Left cardiac atrium (tissue), 4 donors: ENCODE measurements at regions not wholly inside any gene's neighbourhood (a gene's known extent, or its start where the extent isn't known, plus 50 kb on each side); places are given as distances from the start of the nearest gene placed in this dataset.

ENCODE experiments used
- ATAC-seq, 2 donors: fragments of 200-7000 bp; cut with Tn5 transposase; one replicate each; pipeline ENCODE4 v1.9.1; 2020; ENCODE audit warnings: mild to moderate bottlenecking in 2 of 2, moderate library complexity in 2 of 2
- DNase-seq: peaks from one replicate; pipeline ENCODE4 v3.0.0-alpha.2; 2020
- intact Hi-C, 2 donors: fragments of 100-400 bp; cut with DNase I; formaldehyde crosslinking; loops; one replicate each; pipeline versions ENCODE4 v1.14.1 to v1.15.1; 2022 to 2023
- donor health status: DM: no; HTN: yes; CAD: no.
- donor health status: DM: no; HTN: yes; CAD: no; lungs with severe emphysema.
- donor health status: DM: yes; HTN: yes; CAD: no.
- donor health status: Dilated cardiomyopathy.

GRCh38 chr1:234724516-234725176 is 114.7 kb upstream of the IRF2BP2 start:
- intact Hi-C loops = loop anchor here (2.0 to 10.0 kb wide), 10 partner anchors 112 to 358 kb away; partner anchors contain the start of gene IRF2BP2 (in 1 of the 2)
- DNase-seq (peak; percentile 80), ATAC-seq (peak; percentile 55 to 58)

GRCh38 chr1:234722904-234723720 is 113.1 kb upstream of the IRF2BP2 start:
- ATAC-seq (peak in 1 of 2 donors; percentile 52), DNase-seq (peak; percentile 81)
- intact Hi-C loops = loop anchor here (2.0 to 10.0 kb wide), 8 partner anchors 111 to 359 kb away; partner anchors contain the start of gene IRF2BP2 (in 2 of the 2)

DNA sequence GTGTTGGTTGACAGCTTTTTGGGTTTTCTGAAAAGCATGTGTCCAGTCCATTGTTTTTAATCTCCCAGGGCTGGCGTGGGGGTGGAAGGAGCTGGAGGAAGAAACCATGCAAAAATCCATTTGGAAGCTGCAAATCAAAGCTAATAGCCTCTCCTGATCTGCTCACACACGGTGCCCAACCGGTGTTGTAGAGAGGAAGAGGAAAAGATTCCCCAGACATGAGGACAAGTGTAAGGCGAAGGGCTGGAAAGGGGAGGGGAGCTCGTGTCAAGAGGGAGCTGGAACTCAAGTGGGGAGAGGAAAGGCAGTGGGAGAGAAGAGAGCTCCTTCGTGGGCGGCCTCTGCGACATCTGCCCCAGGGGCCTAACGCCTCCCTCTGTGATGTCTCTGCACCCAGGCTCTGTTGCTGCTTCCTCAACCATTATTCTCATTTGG is 112.3 kb upstream of the IRF2BP2 start:
- DNase-seq (no peak), ATAC-seq (no peak)
- intact Hi-C loops = loop anchor here (2.0 to 10.0 kb wide), 8 partner anchors 110 to 360 kb away; partner anchors contain the start of gene IRF2BP2 (in 2 of the 2)

DNA sequence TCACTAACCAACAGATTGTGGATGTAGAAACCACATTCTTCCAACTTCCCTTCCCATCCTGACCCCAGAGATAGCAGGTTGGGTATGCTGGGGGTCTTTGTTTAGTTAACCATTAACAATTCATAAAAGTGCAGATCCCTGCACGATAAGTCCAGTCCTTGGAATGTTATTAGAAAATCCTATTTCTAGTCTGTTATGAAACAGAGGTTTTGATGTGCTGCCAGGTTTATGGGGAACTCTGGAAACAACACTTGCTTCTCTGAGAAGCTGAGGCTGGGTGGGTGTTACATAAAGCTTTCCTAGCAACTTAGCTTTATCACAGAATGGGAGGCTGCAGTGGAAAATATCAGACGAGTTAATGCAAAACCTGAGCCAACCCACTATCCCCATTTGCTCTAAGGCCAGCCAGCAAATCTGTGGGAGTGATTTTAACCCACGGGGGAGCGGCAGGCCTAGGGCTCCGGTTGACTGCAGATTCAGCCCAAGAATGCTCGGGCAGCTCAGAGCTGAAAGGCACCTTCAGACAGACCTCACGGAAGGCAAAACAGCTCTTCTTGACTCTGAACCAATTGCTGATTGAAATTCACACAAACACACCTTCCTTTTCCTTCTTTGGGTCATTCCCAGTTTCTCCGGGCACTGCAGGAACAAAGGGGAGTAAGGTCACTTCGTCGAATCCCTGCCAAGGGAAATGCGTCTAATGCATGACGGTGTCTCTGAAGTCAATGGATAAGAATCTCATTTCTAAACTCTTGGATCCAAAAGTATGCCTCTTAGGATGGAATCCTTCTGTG is 111.7 kb upstream of the IRF2BP2 start:
- intact Hi-C loops = loop anchor here (2.0 to 10.0 kb wide), 8 partner anchors 109 to 361 kb away; partner anchors contain the start of gene IRF2BP2 (in 2 of the 2)
- DNase-seq = peak; percentile 77
- ATAC-seq = peak; percentile 8 to 27

GRCh38 chr1:234720709-234721441 is 110.9 kb upstream of the IRF2BP2 start:
- intact Hi-C loops = loop anchor here (5.0 to 10.0 kb wide), 7 partner anchors 109 to 361 kb away; partner anchors contain the start of gene IRF2BP2 (in 1 of the 2)

DNA sequence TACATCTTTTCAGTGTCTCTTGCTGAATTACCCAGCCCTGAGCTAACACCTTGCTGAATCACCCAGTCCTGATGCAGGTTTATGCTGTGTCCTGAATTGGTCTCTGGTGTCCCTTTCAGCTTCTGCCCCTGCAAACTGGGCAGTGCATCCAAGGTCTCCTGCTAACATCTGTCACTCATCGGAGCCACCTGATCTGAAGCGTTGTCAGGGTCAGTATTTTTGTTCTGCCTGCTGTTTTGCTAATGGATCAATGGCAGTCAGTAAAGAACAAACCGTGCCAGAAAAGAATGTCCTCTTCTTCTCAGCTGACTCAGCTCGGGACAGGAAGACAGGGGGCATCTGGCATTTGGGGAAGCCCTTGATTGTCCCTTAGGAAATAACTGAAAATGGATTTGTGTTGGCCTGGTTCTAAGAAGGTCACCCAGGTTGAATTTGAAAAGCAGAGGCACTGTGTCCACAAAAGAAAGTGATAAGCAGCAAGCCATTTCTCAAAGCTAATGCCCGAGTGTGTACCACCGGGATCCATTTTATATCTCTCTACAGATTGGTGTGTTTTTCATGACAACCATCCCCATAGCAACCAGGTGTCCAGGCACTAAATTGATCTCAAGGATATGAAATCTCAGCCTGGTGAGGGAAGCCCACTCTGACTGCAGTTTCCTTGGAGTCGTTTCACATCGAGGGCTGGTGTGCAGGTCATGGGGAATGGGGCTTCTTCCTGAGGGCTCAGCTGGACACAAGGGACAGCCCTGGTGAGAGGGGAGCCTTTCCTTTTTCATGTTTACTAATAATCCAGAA is 109.7 kb upstream of the IRF2BP2 start:
- DNase-seq (no peak), ATAC-seq (no peak)
- intact Hi-C loops = loop anchor here (5.0 to 10.0 kb wide), 7 partner anchors 107 to 363 kb away; partner anchors contain the start of gene IRF2BP2 (in 1 of the 2)

More at GRCh38 chr1:234720709-234721441, 110.9 kb upstream of the IRF2BP2 start:
- no peak for ATAC-seq
- no peak for DNase-seq

DNA sequence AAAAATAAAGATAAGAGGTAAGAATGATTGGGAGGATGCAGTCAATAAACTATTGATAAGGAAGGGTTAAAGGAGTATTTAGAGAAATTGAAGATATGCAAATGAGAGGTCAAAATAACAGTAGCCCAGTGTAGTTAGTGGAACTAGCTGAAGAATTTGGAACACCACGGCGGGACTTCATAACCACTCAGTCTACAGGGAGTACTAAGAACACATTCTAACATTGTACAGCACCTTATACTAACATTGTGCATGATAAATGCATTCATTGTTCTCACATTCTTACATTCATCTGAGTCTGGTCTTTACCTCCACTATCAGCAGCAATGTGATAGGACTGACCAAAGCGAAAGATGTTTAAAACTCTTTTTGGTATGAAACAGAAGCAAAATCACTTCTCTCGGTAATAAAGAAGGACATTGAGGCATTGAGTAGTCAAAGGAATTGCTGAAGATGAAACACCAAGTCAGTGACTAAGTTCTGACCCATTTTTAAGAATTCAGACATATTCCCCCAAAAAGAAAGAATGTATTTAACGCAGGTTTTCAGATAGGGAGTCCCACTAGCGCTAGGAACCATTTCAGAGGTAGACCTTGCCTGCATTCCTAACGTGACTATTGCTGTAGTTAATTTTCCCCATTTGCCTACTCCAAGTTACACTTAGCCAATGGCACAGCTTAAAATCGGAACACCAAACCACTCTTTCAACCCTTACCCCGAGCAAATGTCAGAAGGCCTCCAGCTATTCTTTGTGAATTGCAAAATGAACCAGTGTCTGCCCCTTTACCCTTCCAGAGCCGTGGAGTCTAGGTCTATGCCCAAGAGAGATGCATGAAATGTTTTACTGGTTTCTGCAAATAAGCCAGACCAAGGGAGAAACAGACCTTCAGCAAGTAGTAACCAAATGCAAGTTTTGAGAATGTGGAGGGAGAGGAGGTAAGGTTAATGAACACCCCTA is 108.8 kb upstream of the IRF2BP2 start:
- no peak for DNase-seq
- no peak for ATAC-seq
- intact Hi-C loops = no loop called here

- ATAC-seq (peak in 1 of 2 donors; percentile 12), DNase-seq (no peak)
- intact Hi-C loops = no loop called here
These were observed 107.0 kb upstream of the IRF2BP2 start for GRCh38 chr1:234716908-234717375.

GRCh38 chr1:234715252-234716014 is 105.5 kb upstream of the IRF2BP2 start:
- intact Hi-C loops = no loop called here
- ATAC-seq (no peak), DNase-seq (no peak)

GRCh38 chr1:234713859-234714258 is 103.9 kb upstream of the IRF2BP2 start:
- no peak for DNase-seq
- intact Hi-C loops = no loop called here
- no peak for ATAC-seq

DNA sequence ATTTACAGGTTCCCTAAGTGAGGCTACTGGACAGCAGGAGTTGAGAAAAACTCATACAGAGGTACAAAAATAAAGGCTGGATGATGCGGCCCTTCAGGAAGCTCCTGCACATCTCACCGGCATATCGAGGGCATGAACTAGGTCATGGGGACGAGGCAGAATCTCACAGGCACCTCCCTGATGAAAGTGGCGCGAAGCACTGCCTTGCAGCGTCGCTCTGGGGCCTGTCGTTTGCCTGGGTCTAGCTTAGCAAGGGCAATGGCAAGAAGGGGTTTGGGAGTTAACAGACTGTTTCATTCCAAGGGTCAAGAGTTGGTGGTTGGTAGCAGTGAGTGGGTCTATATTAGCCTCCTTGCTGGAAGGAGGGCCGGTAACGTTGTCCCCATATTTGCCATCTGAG is 103.5 kb upstream of the IRF2BP2 start:
- DNase-seq (no peak), ATAC-seq (no peak)
- intact Hi-C loops = no loop called here

- intact Hi-C loops = no loop called here
- DNase-seq = no peak
- ATAC-seq = no peak
These were observed 102.9 kb upstream of the IRF2BP2 start for GRCh38 chr1:234712891-234713305.

DNA sequence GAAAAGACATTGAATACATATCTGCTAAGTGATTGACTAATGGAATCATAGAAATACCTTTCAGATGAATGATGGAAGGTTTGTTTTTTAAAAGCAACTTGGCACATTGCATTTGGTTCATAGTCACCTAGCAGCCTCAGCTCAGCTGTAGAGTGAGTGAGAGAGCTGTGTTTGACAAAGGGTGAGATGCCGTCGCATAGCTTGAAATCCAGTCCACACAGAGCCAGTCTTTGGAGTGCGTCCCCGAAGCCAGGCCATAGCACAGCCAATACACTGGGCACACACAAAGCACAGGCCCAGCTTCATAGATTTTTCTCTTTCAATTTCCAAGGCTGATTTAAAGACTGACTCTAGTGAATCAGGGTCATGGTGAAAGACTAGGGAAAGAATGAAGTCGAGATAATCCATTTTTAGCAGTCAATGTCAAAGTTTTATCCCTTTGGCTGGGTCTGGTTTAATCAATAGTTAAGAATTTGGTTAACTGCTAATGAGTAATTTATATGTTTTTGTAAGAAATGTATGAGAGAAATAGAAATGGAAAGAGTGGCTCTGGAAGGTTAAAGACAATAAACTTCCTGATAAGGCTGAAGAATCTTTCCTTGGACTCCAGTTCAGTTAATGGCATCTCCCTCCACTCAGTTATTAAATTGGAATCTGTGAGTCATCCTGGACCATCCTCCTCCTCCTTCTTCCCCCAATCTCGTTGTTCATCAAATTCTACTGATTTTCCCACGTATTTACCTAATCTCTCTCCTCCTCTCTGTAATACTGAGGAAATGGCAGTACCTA is 101.2 kb upstream of the IRF2BP2 start:
- peak in 1 of 2 donors; percentile 51 for ATAC-seq
- DNase-seq = no peak
- intact Hi-C loops = no loop called here

- ATAC-seq (no peak), DNase-seq (no peak)
- intact Hi-C loops = no loop called here
These were observed 100.4 kb upstream of the IRF2BP2 start for GRCh38 chr1:234710381-234710780.
